ENCODE measurements at regions not wholly inside any gene's neighbourhood (a gene's known extent, or its start where the extent isn't known, plus 50 kb on each side); places are given as distances from the start of the nearest gene placed in this dataset.

DNA sequence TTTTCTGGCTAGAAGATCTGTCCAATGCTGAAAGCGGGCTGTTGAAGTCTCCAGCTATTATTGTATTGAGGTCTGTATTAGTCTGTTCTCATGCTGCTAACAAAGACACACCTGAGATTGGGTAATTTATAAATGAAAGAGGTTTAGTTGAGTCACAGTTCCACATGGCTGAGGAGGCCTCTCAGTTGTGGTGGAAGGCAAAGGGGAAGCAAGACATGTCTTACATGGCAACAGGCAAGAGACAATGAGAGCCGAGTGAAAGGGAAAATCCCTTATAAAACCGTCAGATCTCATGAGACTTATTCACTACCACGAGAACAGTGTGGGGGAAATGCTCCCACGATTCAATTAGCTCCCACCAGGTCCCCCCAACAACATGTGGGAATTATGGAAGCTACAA, 980.4 kb downstream of the SLITRK5 start:
- BruUV-seq (replicated peaks) = no TSS peak
- Histone ChIP-seq H3K36me3 (ENCODE audit: low read depth) (no peaks in the 10 kb centered on the region), H3K4me2 (no peak overlapping the region), H4K20me1 (ENCODE audit: insufficient read depth) (no peaks in the 10 kb centered on the region), H3K4me1 (replicated peaks; ENCODE audit: insufficient read depth) (no peaks in the 10 kb centered on the region), H3K79me2 (ENCODE audit: low read depth) (no peaks in the 10 kb centered on the region), H3K27ac (no peak overlapping the region), H3K4me3 (no peak overlapping the region), H3K9me2 (ENCODE audit: insufficient read depth) (no peaks in the 10 kb centered on the region; the same call in 1 of the 2 replicates), H3F3A (ENCODE audit: insufficient read depth, low read depth) (no peaks in the 10 kb centered on the region), H2AFZ (no peak overlapping the region), H3K9me3 (ENCODE audit: insufficient read depth, low read depth) (no peaks in the 10 kb centered on the region), H3K27me3 (ENCODE audit: insufficient read depth, low read depth) (no peaks in the 10 kb centered on the region)
- DNase-seq = no peak
- intact Hi-C loops (cut with micrococcal nuclease; ENCODE audit: unreplicated experiment) = no loop called here
- TF ChIP-seq EZH2 (IDR thresholded peaks at IDR 0.05; ENCODE audit: low read depth) = no peak
- TF ChIP-seq, protein P1, sequence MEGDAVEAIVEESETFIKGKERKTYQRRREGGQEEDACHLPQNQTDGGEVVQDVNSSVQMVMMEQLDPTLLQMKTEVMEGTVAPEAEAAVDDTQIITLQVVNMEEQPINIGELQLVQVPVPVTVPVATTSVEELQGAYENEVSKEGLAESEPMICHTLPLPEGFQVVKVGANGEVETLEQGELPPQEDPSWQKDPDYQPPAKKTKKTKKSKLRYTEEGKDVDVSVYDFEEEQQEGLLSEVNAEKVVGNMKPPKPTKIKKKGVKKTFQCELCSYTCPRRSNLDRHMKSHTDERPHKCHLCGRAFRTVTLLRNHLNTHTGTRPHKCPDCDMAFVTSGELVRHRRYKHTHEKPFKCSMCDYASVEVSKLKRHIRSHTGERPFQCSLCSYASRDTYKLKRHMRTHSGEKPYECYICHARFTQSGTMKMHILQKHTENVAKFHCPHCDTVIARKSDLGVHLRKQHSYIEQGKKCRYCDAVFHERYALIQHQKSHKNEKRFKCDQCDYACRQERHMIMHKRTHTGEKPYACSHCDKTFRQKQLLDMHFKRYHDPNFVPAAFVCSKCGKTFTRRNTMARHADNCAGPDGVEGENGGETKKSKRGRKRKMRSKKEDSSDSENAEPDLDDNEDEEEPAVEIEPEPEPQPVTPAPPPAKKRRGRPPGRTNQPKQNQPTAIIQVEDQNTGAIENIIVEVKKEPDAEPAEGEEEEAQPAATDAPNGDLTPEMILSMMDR (conservative IDR thresholded peaks at IDR 0.05) = no peak
- CTCF ChIA-PET = no interaction called here
- POLR2A ChIA-PET (ENCODE audit: unreplicated experiment) = no interaction called here

DNA sequence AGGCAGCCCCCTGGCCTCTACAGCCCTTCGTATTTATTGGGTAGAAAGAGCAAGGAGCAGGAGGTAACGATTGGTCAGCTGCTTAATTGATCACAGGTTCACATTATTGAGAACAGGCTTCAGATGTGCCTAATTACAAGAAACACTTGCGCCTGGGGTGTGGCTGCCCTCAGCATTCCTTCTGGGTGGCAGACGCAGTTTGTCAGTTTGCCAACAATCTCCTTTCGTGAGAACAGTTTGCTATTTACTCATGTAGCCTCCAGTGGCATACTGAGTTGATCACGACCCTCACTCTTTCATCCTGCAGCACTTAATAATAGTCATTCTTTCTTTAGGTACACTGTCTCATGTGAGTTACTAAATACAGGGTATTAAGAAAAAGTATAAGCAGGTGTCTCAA, 985.6 kb downstream of the SLITRK5 start:
- DNase-seq = peak in 1 of 2 experiments; percentile 8
- Histone ChIP-seq H3K4me3 (no peak overlapping the region), H4K20me1 (ENCODE audit: insufficient read depth) (no peaks in the 10 kb centered on the region), H3K9me2 (ENCODE audit: insufficient read depth) (no peaks in the 10 kb centered on the region; the same call in 1 of the 2 replicates), H3K27me3 (ENCODE audit: insufficient read depth, low read depth) (no peaks in the 10 kb centered on the region), H3K9me3 (ENCODE audit: insufficient read depth, low read depth) (no peaks in the 10 kb centered on the region), H3K36me3 (ENCODE audit: low read depth) (no peaks in the 10 kb centered on the region), H3F3A (ENCODE audit: insufficient read depth, low read depth) (no peaks in the 10 kb centered on the region), H2AFZ (no peak overlapping the region), H3K79me2 (ENCODE audit: low read depth) (no peaks in the 10 kb centered on the region), H3K27ac (no peak overlapping the region), H3K4me1 (replicated peaks; ENCODE audit: insufficient read depth) (no peaks in the 10 kb centered on the region), H3K4me2 (no peak overlapping the region)
- POLR2A ChIA-PET (ENCODE audit: unreplicated experiment) = no interaction called here
- BruUV-seq (replicated peaks) = no TSS peak
- intact Hi-C loops (cut with micrococcal nuclease; ENCODE audit: unreplicated experiment) = no loop called here
- CTCF ChIA-PET = no interaction called here
- no peak for TF ChIP-seq EZH2 (IDR thresholded peaks at IDR 0.05; ENCODE audit: low read depth)
- TF ChIP-seq, protein P1 (conservative IDR thresholded peaks at IDR 0.05) = no peak

DNA sequence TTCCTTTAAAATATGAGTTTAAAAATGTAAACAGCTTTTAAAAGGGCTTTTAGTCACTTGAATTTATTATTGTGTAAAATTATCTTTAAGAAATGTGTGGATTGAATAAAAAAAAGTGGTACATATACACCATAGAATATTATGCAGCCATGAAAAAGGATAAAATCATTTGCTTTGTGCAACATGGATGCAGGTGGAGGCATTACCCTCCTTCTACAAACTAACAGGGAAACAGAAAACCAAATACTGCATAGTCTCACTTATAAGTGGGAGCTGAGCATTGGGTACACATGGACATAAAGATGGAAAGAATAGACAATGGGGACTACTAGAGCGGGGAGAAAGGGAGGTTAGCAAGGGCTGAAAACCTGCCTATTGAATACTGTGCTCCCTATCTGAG, 999.3 kb downstream of the SLITRK5 start:
- no peak overlapping the region for H3K4me2 ChIP-seq
- no peaks in the 10 kb centered on the region for H3F3A ChIP-seq (ENCODE audit: insufficient read depth, low read depth)
- no peak overlapping the region for H3K4me3 ChIP-seq
- no peak for DNase-seq
- no TSS peak for BruUV-seq (replicated peaks)
- ChIA-PET CTCF (no interaction called here), POLR2A (ENCODE audit: unreplicated experiment) (no interaction called here)
- no peak for TF ChIP-seq EZH2 (IDR thresholded peaks at IDR 0.05; ENCODE audit: low read depth)
- TF ChIP-seq, protein P1 (conservative IDR thresholded peaks at IDR 0.05) = no peak
- no peak overlapping the region for H2AFZ ChIP-seq
- H3K27ac ChIP-seq = no peak overlapping the region
- no peaks in the 10 kb centered on the region; the same call in 1 of the 2 replicates for H4K20me1 ChIP-seq (ENCODE audit: insufficient read depth)
- intact Hi-C loops (cut with micrococcal nuclease; ENCODE audit: unreplicated experiment) = no loop called here
- H3K9me3 ChIP-seq (ENCODE audit: insufficient read depth, low read depth) = no peaks in the 10 kb centered on the region
- H3K79me2 ChIP-seq (ENCODE audit: low read depth) = no peaks in the 10 kb centered on the region
- H3K36me3 ChIP-seq (ENCODE audit: low read depth) = no peaks in the 10 kb centered on the region
- no peaks in the 10 kb centered on the region for H3K9me2 ChIP-seq (ENCODE audit: insufficient read depth)
- H3K4me1 ChIP-seq (replicated peaks; ENCODE audit: insufficient read depth) = no peaks in the 10 kb centered on the region
- no peaks in the 10 kb centered on the region for H3K27me3 ChIP-seq (ENCODE audit: insufficient read depth, low read depth)
